ENCODE measurements at regions not wholly inside any gene's neighbourhood (a gene's known extent, or its start where the extent isn't known, plus 50 kb on each side); places are given as distances from the start of the nearest gene placed in this dataset.
A peak's percentile ranks its signal among the peaks of the same experiment; 100 is the strongest.

GRCh38 chr4:1494416-1495315 lies 88.4 kb upstream of the NKX1-1 start:
- intact Hi-C loops (cut with DNase I, micrococcal nuclease): no loop called here
- DNase-seq (no peak), ATAC-seq (ENCODE audit: poor library complexity) (no peak)
- H3K4me1 Mint-ChIP-seq (ENCODE audit: low read depth): no peaks in the 10 kb centered on the region
- H3K36me3 Mint-ChIP-seq (ENCODE audit: low read depth): no peaks in the 10 kb centered on the region
- H3K27ac Mint-ChIP-seq: no peak overlapping the region
- Histone ChIP-seq H3K4me3 (ENCODE audit: low read length) (no peak overlapping the region), H3K36me3 (ENCODE audit: insufficient read depth, low read length) (no peaks in the 10 kb centered on the region), H3K9me3 (ENCODE audit: control insufficient read depth in 1 of 2, insufficient read depth in 1 of 2, low read length in 2 of 2) (peaks cover 0 to 19% of the 10 kb centered on the region in 2 experiments), H3K27ac (ENCODE audit: low read depth in 1 of 2, low read length in 2 of 2) (no peak overlapping the region), H3K4me1 (ENCODE audit: insufficient read depth, low read length) (no peaks in the 10 kb centered on the region), H3K27me3 (ENCODE audit: control insufficient read depth in 1 of 2, insufficient read depth in 2 of 2, low read length in 2 of 2) (peaks cover 0 to 11% of the 10 kb centered on the region in 2 experiments)
- POLR2A ChIA-PET: no interaction called here
- TF ChIP-seq CTCF (IDR thresholded peaks at IDR 0.05): no peak
- CTCF ChIA-PET: no interaction called here
- peaks cover 25% of the 10 kb centered on the region for H3K27me3 Mint-ChIP-seq
- no peaks in the 10 kb centered on the region for H3K9me3 Mint-ChIP-seq
- H3K4me3 Mint-ChIP-seq: no peak overlapping the region

- H3K9me3 ChIP-seq (ENCODE audit: control insufficient read depth in 1 of 2, insufficient read depth in 1 of 2, low read length in 2 of 2): peaks cover 0 to 28% of the 10 kb centered on the region in 2 experiments
- no peaks in the 10 kb centered on the region for H3K36me3 Mint-ChIP-seq (ENCODE audit: low read depth)
- H3K27me3 ChIP-seq (ENCODE audit: control insufficient read depth in 1 of 2, insufficient read depth in 2 of 2, low read length in 2 of 2): peaks cover 0 to 11% of the 10 kb centered on the region in 2 experiments
- no peak overlapping the region for H3K4me3 ChIP-seq (ENCODE audit: low read length)
- ChIA-PET POLR2A (no interaction called here), CTCF (no interaction called here)
- H3K4me1 Mint-ChIP-seq (ENCODE audit: low read depth): no peaks in the 10 kb centered on the region
- DNase-seq (no peak), ATAC-seq (ENCODE audit: poor library complexity) (no peak)
- TF ChIP-seq CTCF (IDR thresholded peaks at IDR 0.05): no peak
- H3K9me3 Mint-ChIP-seq: no peaks in the 10 kb centered on the region
- H3K27ac Mint-ChIP-seq: no peak overlapping the region
- no peak overlapping the region for H3K4me3 Mint-ChIP-seq
- intact Hi-C loops (cut with DNase I, micrococcal nuclease): no loop called here
- no peak overlapping the region for H3K27ac ChIP-seq (ENCODE audit: low read depth in 1 of 2, low read length in 2 of 2)
- H3K36me3 ChIP-seq (ENCODE audit: insufficient read depth, low read length): no peaks in the 10 kb centered on the region
- no peaks in the 10 kb centered on the region for H3K4me1 ChIP-seq (ENCODE audit: insufficient read depth, low read length)
- H3K27me3 Mint-ChIP-seq: peaks cover 25% of the 10 kb centered on the region
Observed at GRCh38 chr4:1493540-1494287, 87.5 kb upstream of the NKX1-1 start.

GRCh38 chr4:1492651-1493539 lies 86.7 kb upstream of the NKX1-1 start:
- no peak overlapping the region for H3K4me3 ChIP-seq (ENCODE audit: low read length)
- H3K27me3 ChIP-seq (ENCODE audit: control insufficient read depth in 1 of 2, insufficient read depth in 2 of 2, low read length in 2 of 2): peaks cover 0 to 11% of the 10 kb centered on the region in 2 experiments
- DNase-seq (peak in 1 of 14 experiments; percentile 16), ATAC-seq (ENCODE audit: poor library complexity) (no peak)
- H3K4me3 Mint-ChIP-seq: no peak overlapping the region
- H3K9me3 Mint-ChIP-seq: no peaks in the 10 kb centered on the region
- H3K36me3 Mint-ChIP-seq (ENCODE audit: low read depth): no peaks in the 10 kb centered on the region
- H3K4me1 ChIP-seq (ENCODE audit: insufficient read depth, low read length): no peaks in the 10 kb centered on the region
- no peaks in the 10 kb centered on the region for H3K4me1 Mint-ChIP-seq (ENCODE audit: low read depth)
- H3K27ac ChIP-seq (ENCODE audit: low read depth in 1 of 2, low read length in 2 of 2): no peak overlapping the region
- peaks cover 0 to 36% of the 10 kb centered on the region in 2 experiments for H3K9me3 ChIP-seq (ENCODE audit: control insufficient read depth in 1 of 2, insufficient read depth in 1 of 2, low read length in 2 of 2)
- POLR2A ChIA-PET: no interaction called here
- intact Hi-C loops (cut with DNase I, micrococcal nuclease): no loop called here
- H3K36me3 ChIP-seq (ENCODE audit: insufficient read depth, low read length): no peaks in the 10 kb centered on the region
- TF ChIP-seq CTCF (IDR thresholded peaks at IDR 0.05): no peak
- H3K27me3 Mint-ChIP-seq: peaks cover 25% of the 10 kb centered on the region
- CTCF ChIA-PET: no interaction called here
- H3K27ac Mint-ChIP-seq: no peak overlapping the region

Data from CD4-positive, alpha-beta T cell (primary cell).